Chondrocyte (in vitro differentiated cells): ENCODE measurements at regions not wholly inside any gene's neighbourhood (a gene's known extent, or its start where the extent isn't known, plus 50 kb on each side); places are given as distances from the start of the nearest gene placed in this dataset.
"Not testable (repeated sequence)": the region's sequence is repeated elsewhere in the genome, so short reads cannot be mapped to it uniquely, and the experiment has no call there.

Source experiments
- DNase-seq: peaks from one replicate; pipeline ENCODE4 v3.0.0; 2021; ENCODE audit warnings: mixed read lengths, low spot score
- H3K27ac Mint-ChIP-seq: one replicate; pipeline ENCODE4 v1.8.0; 2021; ENCODE audit warnings: mild to moderate bottlenecking, moderate library complexity, mixed read lengths; ENCODE audit not compliant: unreplicated experiment
- H3K27me3 Mint-ChIP-seq: 2 replicates; pipeline ENCODE4 v1.8.0; 2021; ENCODE audit warnings: low read depth, mixed read lengths
- H3K36me3 Mint-ChIP-seq: 2 replicates; pipeline ENCODE4 v1.8.0; 2021; ENCODE audit warnings: low read depth, mixed read lengths
- H3K4me1 Mint-ChIP-seq: 2 replicates; pipeline ENCODE4 v1.8.0; 2021; ENCODE audit warnings: low read depth, mild to moderate bottlenecking, mixed read lengths
- H3K4me3 Mint-ChIP-seq: one replicate; pipeline ENCODE4 v1.8.0; 2021; ENCODE audit warnings: mild to moderate bottlenecking, moderate library complexity, mixed read lengths; ENCODE audit not compliant: unreplicated experiment
- H3K9me3 Mint-ChIP-seq: 2 replicates; pipeline ENCODE4 v1.8.0; 2021; ENCODE audit warnings: low read depth, mixed read lengths
- CTCF ChIP-seq: fragments of 200-600 bp; sonication (generic); IDR thresholded peaks from 2 replicates; pipeline ENCODE4 v1.5.0; 2021; ENCODE audit warnings: antibody characterized with exemption, mild to moderate bottlenecking, moderate library complexity

GRCh38 chr21:27557356-27557755 lies 590.5 kb upstream of the ADAMTS5 start:
- no peak for DNase-seq
- peaks cover 26% of the 10 kb centered on the region for H3K9me3 Mint-ChIP-seq
- no peak overlapping the region for H3K4me3 Mint-ChIP-seq
- TF ChIP-seq CTCF, result no peak
- no peak overlapping the region for H3K27ac Mint-ChIP-seq
- no peaks in the 10 kb centered on the region for H3K27me3 Mint-ChIP-seq
- H3K4me1 Mint-ChIP-seq, result no peaks in the 10 kb centered on the region
- H3K36me3 Mint-ChIP-seq, result peaks cover 12% of the 10 kb centered on the region

- Mint-ChIP-seq H3K27me3 (no peaks in the 10 kb centered on the region), H3K4me1 (no peaks in the 10 kb centered on the region)
Observed at GRCh38 chr21:27555996-27556395, 589.1 kb upstream of the ADAMTS5 start.

GRCh38 chr21:27550287-27550686 lies 583.4 kb upstream of the ADAMTS5 start:
- Mint-ChIP-seq H3K36me3 (peaks cover 10% of the 10 kb centered on the region), H3K27me3 (no peaks in the 10 kb centered on the region), H3K4me3 (no peak overlapping the region), H3K9me3 (peaks cover 20% of the 10 kb centered on the region), H3K4me1 (peaks cover 14% of the 10 kb centered on the region), H3K27ac (no peak overlapping the region)
- DNase-seq, result no peak
- TF ChIP-seq CTCF, result no peak

More at GRCh38 chr21:27555996-27556395, 589.1 kb upstream of the ADAMTS5 start:
- peaks cover 16% of the 10 kb centered on the region for H3K36me3 Mint-ChIP-seq
- H3K9me3 Mint-ChIP-seq, result peaks cover 34% of the 10 kb centered on the region
- no peak overlapping the region for H3K27ac Mint-ChIP-seq
- H3K4me3 Mint-ChIP-seq, result no peak overlapping the region
- TF ChIP-seq CTCF, result no peak
- no peak for DNase-seq

- DNase-seq, result no peak
- no peak for TF ChIP-seq CTCF
- Mint-ChIP-seq H3K4me1 (peaks cover 14% of the 10 kb centered on the region), H3K9me3 (peaks cover 17% of the 10 kb centered on the region), H3K4me3 (no peak overlapping the region), H3K27ac (no peak overlapping the region), H3K27me3 (no peaks in the 10 kb centered on the region), H3K36me3 (peaks cover 10% of the 10 kb centered on the region)
Observed at GRCh38 chr21:27548486-27548885, 581.6 kb upstream of the ADAMTS5 start.

GRCh38 chr21:27545754-27546349 lies 579.0 kb upstream of the ADAMTS5 start:
- no peak for TF ChIP-seq CTCF
- no peaks in the 10 kb centered on the region for H3K36me3 Mint-ChIP-seq
- peaks cover 6% of the 10 kb centered on the region for H3K9me3 Mint-ChIP-seq
- H3K27me3 Mint-ChIP-seq, result no peaks in the 10 kb centered on the region
- no peak overlapping the region for H3K4me3 Mint-ChIP-seq
- H3K4me1 Mint-ChIP-seq, result peaks cover 23% of the 10 kb centered on the region
- no peak overlapping the region for H3K27ac Mint-ChIP-seq
- DNase-seq, result no peak

- H3K27me3 Mint-ChIP-seq, result not testable (repeated sequence)
Observed at GRCh38 chr21:27542126-27542525, 575.2 kb upstream of the ADAMTS5 start.

More at GRCh38 chr21:27542126-27542525, 575.2 kb upstream of the ADAMTS5 start:
- peak overlapping the region; percentile 43 for H3K27ac Mint-ChIP-seq
- H3K36me3 Mint-ChIP-seq, DNase-seq, H3K4me3 Mint-ChIP-seq, H3K9me3 Mint-ChIP-seq: not testable (repeated sequence)
- H3K4me1 Mint-ChIP-seq, result peaks cover 25% of the 10 kb centered on the region
